SK-N-SH (cell line): ENCODE measurements at regions not wholly inside any gene's neighbourhood (a gene's known extent, or its start where the extent isn't known, plus 50 kb on each side); places are given as distances from the start of the nearest gene placed in this dataset.

Experiments used
- CTCF ChIA-PET: fragments of 300-600, 350-600 bp; formaldehyde crosslinking; extraction: SDS; loops from one replicate; lab custom pipeline; 2021; lab: Yijun Ruan, JAX
- POLR2A ChIA-PET: fragments of 350-600 bp; sonication (Branson Sonifier 250); formaldehyde crosslinking; extraction: SDS; loops from one replicate; lab custom pipeline; 2020; ENCODE audit warnings: antibody characterized with exemption, inconsistent platforms; lab: Yijun Ruan, JAX
- DNase-seq: peaks from one replicate; pipeline ENCODE4 v3.0.0; 2012
- H2AFZ ChIP-seq: fragments of 200-600 bp; sonication (generic); 2 replicates; pipeline ENCODE4 v1.8.1; 2016; ENCODE audit warnings: antibody characterized with exemption, mild to moderate bottlenecking, low read depth
- H3F3A ChIP-seq: fragments of 200-600 bp; sonication (generic); replicated peaks from 2 replicates; pipeline ENCODE3; 2016; ENCODE audit warnings: antibody characterized with exemption, mild to moderate bottlenecking; ENCODE audit not compliant: insufficient read depth
- H3K27ac ChIP-seq, 2 experiments: fragments of 200-500 bp in 1 of 2; fragments of 200-600 bp in 1 of 2; sonication (Bioruptor generic) in 1 of 2; sonication (generic), shearing (Covaris generic) in 1 of 2; 2 replicates each; pipeline versions ENCODE4 v1.5.1 to v1.6.1; 2014 to 2016; ENCODE audit warnings: low read depth in 2 of 2, inconsistent platforms in 1 of 2, low read length in 1 of 2, mild to moderate bottlenecking in 1 of 2, mixed read lengths in 1 of 2
- H3K27me3 ChIP-seq: fragments of 200-600 bp; sonication (generic), shearing (Covaris generic); 2 replicates; pipeline ENCODE4 v1.6.1; 2016; ENCODE audit warnings: mixed run types; ENCODE audit not compliant: insufficient read depth
- H3K36me3 ChIP-seq, 2 experiments: fragments of 200-500 bp in 1 of 2; fragments of 200-600 bp in 1 of 2; sonication (Bioruptor generic) in 1 of 2; sonication (generic) in 1 of 2; replicated peaks in 1 of 2; 2 replicates each; pipeline versions ENCODE3 to v1.5.1; 2014 to 2016; ENCODE audit warnings: low read length in 1 of 2, mild to moderate bottlenecking in 1 of 2; ENCODE audit not compliant: insufficient read depth in 2 of 2, control insufficient read depth in 1 of 2
- H3K4me1 ChIP-seq, 2 experiments: fragments of 200-500 bp in 1 of 2; fragments of 200-600 bp in 1 of 2; sonication (Bioruptor generic) in 1 of 2; sonication (generic), shearing (Covaris generic) in 1 of 2; 2 replicates each; pipeline versions ENCODE4 v1.5.1 to v1.6.1; 2014 to 2016; ENCODE audit warnings: low read depth in 1 of 2, low read length in 1 of 2, mixed run types in 1 of 2; ENCODE audit not compliant: insufficient read depth in 2 of 2, control insufficient read depth in 1 of 2
- H3K4me2 ChIP-seq: fragments of 200-600 bp; sonication (generic), shearing (Covaris generic); 2 replicates; pipeline ENCODE4 v1.6.1; 2017; ENCODE audit warnings: mixed run types
- H3K4me3 ChIP-seq, 2 experiments: fragments of 200-500 bp in 1 of 2; fragments of 200-600 bp in 1 of 2; sonication (Bioruptor generic) in 1 of 2; sonication (generic), shearing (Covaris generic) in 1 of 2; 2 replicates each; pipeline versions ENCODE4 v1.5.1 to v1.8.1; 2014 to 2016; ENCODE audit warnings: low read depth in 2 of 2, inconsistent platforms in 1 of 2, low read length in 1 of 2, mild to moderate bottlenecking in 1 of 2, mixed read lengths in 1 of 2, moderate library complexity in 1 of 2
- H3K79me2 ChIP-seq: fragments of 200-600 bp; sonication (generic); 2 replicates; pipeline ENCODE4 v1.8.1; 2017; ENCODE audit warnings: mild to moderate bottlenecking; ENCODE audit not compliant: insufficient read depth
- H3K9ac ChIP-seq: fragments of 200-600 bp; sonication (generic); 2 replicates; pipeline ENCODE4 v1.6.1; 2017; ENCODE audit warnings: mixed run types
- H3K9me2 ChIP-seq: fragments of 200-600 bp; sonication (generic); 2 replicates; pipeline ENCODE4 v1.6.1; 2017; ENCODE audit warnings: mixed run types
- H3K9me3 ChIP-seq: fragments of 200-600 bp; sonication (generic); 2 replicates; pipeline ENCODE4 v1.6.1; 2017; ENCODE audit warnings: mixed run types, mild to moderate bottlenecking, moderate library complexity
- H4K20me1 ChIP-seq: fragments of 200-600 bp; sonication (generic); 2 replicates; pipeline ENCODE4 v1.6.1; 2017; ENCODE audit warnings: mild to moderate bottlenecking, mixed run types; ENCODE audit not compliant: insufficient read depth
- CHD2 ChIP-seq: fragments of 150-350 bp; IDR thresholded peaks from 2 replicates; pipeline ENCODE4 v1.6.1; 2018; ENCODE audit warnings: low read length; ENCODE audit not compliant: partially characterized antibody
- EZH2phosphoT487 ChIP-seq: fragments of 200-600 bp; sonication (generic); IDR thresholded peaks from 2 replicates; pipeline ENCODE4 v1.6.1; 2017; ENCODE audit warnings: low read depth, mixed run types, mild to moderate bottlenecking, antibody characterized with exemption, moderate library complexity, borderline replicate concordance
- FOSL2 ChIP-seq: IDR thresholded peaks from 2 replicates; pipeline ENCODE4 v1.4.0; 2012; ENCODE audit warnings: low read depth, mild to moderate bottlenecking, moderate library complexity, borderline replicate concordance
- FOXJ3 ChIP-seq: sonication (generic); formaldehyde crosslinking; IDR thresholded peaks from 2 replicates; pipeline ENCODE4 v1.5.1; 2020; ENCODE audit warnings: mild to moderate bottlenecking, missing genetic modification reagents
- FOXM1 ChIP-seq: IDR thresholded peaks from 2 replicates; pipeline ENCODE4 v1.4.0; 2012; ENCODE audit warnings: low read depth, mild to moderate bottlenecking
- NFIC ChIP-seq: IDR thresholded peaks from 2 replicates; pipeline ENCODE4 v1.4.0; 2012; ENCODE audit warnings: borderline replicate concordance
- NRF1 ChIP-seq: IDR thresholded peaks from 2 replicates; pipeline ENCODE4 v1.6.1; 2012; ENCODE audit warnings: low read depth, mild to moderate bottlenecking, low read length
- RCOR1 ChIP-seq: fragments of 150-350 bp; IDR thresholded peaks from 2 replicates; pipeline ENCODE4 v1.6.1; 2017; ENCODE audit warnings: antibody characterized with exemption, low read length
- RFX5 ChIP-seq: IDR thresholded peaks from 2 replicates; pipeline ENCODE4 v1.6.1; 2012; ENCODE audit warnings: mild to moderate bottlenecking, improper control_type of control experiment, low read length
- SIN3A ChIP-seq: IDR thresholded peaks from 2 replicates; pipeline ENCODE4 v1.6.1; 2012; ENCODE audit warnings: low read depth, mild to moderate bottlenecking, low read length, moderate library complexity, borderline replicate concordance
- SMC3 ChIP-seq: IDR thresholded peaks from 2 replicates; pipeline ENCODE4 v1.6.1; 2012; ENCODE audit warnings: low read depth, low read length, improper control_type of control experiment
- YY1 ChIP-seq: IDR thresholded peaks from 2 replicates; pipeline ENCODE4 v1.4.0; 2012; ENCODE audit warnings: low read depth, mild to moderate bottlenecking
- WGBS: methylation state at CpG from one replicate; pipeline ENCODE4 v1.1.6; 2017; ENCODE audit warnings: low lambda C conversion rate; 5-methylcytosine and 5-hydroxymethylcytosine counted together
- TF ChIP-seq, protein P1 (sequence below): fragments of 200-600 bp; sonication (generic); IDR thresholded peaks from 2 replicates; pipeline ENCODE4 v1.6.1; 2017; ENCODE audit warnings: antibody characterized with exemption, mild to moderate bottlenecking, moderate library complexity
- TF ChIP-seq, protein P2 (sequence below): IDR thresholded peaks from 2 replicates; pipeline ENCODE4 v1.4.0; 2012; ENCODE audit warnings: low read depth
- TF ChIP-seq, protein P3 (sequence below): IDR thresholded peaks from 2 replicates; pipeline ENCODE4 v1.4.0; 2012; ENCODE audit warnings: low read depth, borderline replicate concordance
- TF ChIP-seq, protein P4 (sequence below): fragments of 150-350 bp; IDR thresholded peaks from 2 replicates; pipeline ENCODE4 v1.6.1; 2016; ENCODE audit warnings: mild to moderate bottlenecking, low read depth, low read length

DNA sequence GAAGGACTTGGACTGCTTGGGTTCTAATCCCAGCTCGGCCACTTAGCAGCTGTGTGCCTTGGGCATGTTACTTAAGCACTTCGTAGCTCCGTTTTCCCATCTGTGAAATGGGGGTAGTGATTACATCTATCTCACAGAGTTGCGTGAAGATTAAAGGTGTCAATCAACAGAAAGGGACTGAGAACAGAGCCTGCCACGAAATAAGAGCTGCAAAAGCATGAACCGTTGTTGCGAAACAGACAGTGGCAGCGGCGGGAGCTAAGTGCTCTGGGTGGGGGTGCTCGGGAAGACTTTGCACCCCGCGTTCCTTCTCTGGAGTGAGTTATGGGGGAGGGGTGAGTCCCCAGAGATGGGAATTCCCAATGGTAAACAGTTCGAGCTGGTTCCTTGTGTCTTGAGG, 79.6 kb upstream of the LHX1 start:
- POLR2A ChIA-PET = no interaction called here
- no peak overlapping the region for H2AFZ ChIP-seq
- H3K9ac ChIP-seq = no peak overlapping the region
- no peak overlapping the region for H3K4me2 ChIP-seq
- no peaks in the 10 kb centered on the region for H3K27me3 ChIP-seq
- no peak for TF ChIP-seq NRF1
- TF ChIP-seq, all 33 proteins: peak for 0
- Histone ChIP-seq H3K9me3 (no peaks in the 10 kb centered on the region), H3K36me3 (no peaks in the 10 kb centered on the region), H3K9me2 (no peaks in the 10 kb centered on the region), H4K20me1 (no peaks in the 10 kb centered on the region), H3K79me2 (no peaks in the 10 kb centered on the region), H3K27ac (peak overlapping the region in 1 of 2 experiments; percentile 62; a peak in 1 of 4 replicates), H3F3A (peaks cover 6% of the 10 kb centered on the region), H3K4me3 (no peak overlapping the region), H3K4me1 (peaks cover 0 to 11% of the 10 kb centered on the region in 2 experiments; a peak in 1 of 4 replicates)
- CTCF ChIA-PET = interaction anchor here (1.1 to 1.5 kb wide), 5 partner anchors 8 to 229 kb away, joined by 3 to 5 read pairs (median 4); no protein-coding TSS in a partner anchor
- WGBS = 84% methylated on average over 12 of the region's 13 CpGs
- DNase-seq = no peak

DNA sequence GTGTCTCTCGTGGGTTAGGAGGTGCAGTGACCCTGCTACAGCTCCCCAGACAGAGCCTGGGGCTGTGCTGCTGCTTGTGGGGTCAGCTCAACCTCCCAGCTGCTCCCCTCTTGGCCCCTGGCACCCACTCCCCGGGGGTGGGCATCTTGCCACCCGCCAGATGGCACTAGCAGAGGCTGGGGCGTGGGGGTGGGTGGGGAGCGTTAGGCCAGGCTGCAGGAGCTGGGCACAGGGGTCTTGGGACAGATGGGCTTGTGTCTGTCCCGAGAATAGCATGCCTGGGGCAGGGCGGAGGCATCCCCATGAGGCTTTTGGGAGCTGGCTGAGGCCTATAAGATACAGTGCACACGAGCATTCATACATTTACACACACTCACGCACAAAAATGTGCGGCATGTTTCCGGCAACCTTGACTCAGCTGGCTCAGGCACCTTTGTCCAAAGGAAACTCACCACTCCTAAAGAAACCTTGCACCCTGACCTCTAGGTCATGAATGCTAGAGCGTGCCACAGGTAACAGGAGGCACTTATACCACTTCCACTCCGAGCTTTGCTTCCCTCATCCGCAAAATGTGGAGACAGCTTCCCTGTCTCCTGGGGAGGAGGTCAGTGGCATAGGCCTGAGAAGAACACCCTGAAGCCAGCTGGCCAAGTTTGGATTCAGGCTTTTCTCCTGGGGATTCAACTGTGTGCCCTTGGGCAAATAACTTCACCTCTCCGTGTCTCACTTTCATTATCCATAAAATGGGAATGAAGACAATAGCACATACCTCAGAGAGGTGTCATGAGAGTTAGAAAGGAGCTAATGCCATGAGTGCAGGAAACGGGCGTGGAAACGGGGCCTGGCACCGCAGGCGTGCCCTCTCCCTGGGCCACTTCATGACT, 78.9 kb upstream of the LHX1 start:
- Histone ChIP-seq H3K36me3 (no peaks in the 10 kb centered on the region), H2AFZ (no peak overlapping the region), H3K9me3 (no peaks in the 10 kb centered on the region), H3K79me2 (no peaks in the 10 kb centered on the region), H3K9ac (no peak overlapping the region), H3K4me2 (no peak overlapping the region), H3K27me3 (no peaks in the 10 kb centered on the region), H3K9me2 (no peaks in the 10 kb centered on the region), H3F3A (peaks cover 2% of the 10 kb centered on the region), H3K27ac (no peak overlapping the region), H3K4me1 (peaks cover 0 to 11% of the 10 kb centered on the region in 2 experiments; a peak in 1 of 4 replicates), H3K4me3 (no peak overlapping the region), H4K20me1 (no peaks in the 10 kb centered on the region)
- ChIA-PET CTCF (interaction anchor here (1.1 to 2.1 kb wide), 5 partner anchors 7 to 233 kb away, joined by 3 to 5 read pairs (median 4); no protein-coding TSS in a partner anchor), POLR2A (no interaction called here)
- no peak for DNase-seq
- no peak for TF ChIP-seq NRF1
- no peak for TF ChIP-seq RCOR1
- TF ChIP-seq FOSL2 = no peak
- TF ChIP-seq, protein P1, sequence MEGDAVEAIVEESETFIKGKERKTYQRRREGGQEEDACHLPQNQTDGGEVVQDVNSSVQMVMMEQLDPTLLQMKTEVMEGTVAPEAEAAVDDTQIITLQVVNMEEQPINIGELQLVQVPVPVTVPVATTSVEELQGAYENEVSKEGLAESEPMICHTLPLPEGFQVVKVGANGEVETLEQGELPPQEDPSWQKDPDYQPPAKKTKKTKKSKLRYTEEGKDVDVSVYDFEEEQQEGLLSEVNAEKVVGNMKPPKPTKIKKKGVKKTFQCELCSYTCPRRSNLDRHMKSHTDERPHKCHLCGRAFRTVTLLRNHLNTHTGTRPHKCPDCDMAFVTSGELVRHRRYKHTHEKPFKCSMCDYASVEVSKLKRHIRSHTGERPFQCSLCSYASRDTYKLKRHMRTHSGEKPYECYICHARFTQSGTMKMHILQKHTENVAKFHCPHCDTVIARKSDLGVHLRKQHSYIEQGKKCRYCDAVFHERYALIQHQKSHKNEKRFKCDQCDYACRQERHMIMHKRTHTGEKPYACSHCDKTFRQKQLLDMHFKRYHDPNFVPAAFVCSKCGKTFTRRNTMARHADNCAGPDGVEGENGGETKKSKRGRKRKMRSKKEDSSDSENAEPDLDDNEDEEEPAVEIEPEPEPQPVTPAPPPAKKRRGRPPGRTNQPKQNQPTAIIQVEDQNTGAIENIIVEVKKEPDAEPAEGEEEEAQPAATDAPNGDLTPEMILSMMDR = no peak
- TF ChIP-seq FOXM1 = no peak
- TF ChIP-seq SMC3 = no peak
- TF ChIP-seq FOXJ3 = no peak
- no peak for TF ChIP-seq NFIC
- 71% methylated on average over 12 of the region's 20 CpGs for WGBS

DNA sequence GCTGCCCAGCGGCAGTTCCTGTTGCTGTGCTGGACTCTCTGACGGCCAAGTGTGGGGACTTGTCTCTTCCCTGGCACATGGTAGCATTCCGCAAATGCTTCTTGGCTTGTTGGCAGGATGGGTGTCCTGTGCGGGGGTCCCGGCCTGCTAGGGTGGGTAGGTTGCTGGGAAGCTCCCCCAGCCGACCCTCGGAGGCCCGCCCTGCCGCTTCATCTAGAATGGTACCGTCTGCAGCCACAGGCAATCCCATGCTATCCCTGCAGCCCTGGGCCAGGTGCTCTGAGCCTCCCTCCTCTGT, 78.3 kb upstream of the LHX1 start:
- peaks cover 0 to 11% of the 10 kb centered on the region in 2 experiments; a peak in 1 of 4 replicates for H3K4me1 ChIP-seq
- 68% methylated on average over 4 of the region's 10 CpGs for WGBS
- H3K4me2 ChIP-seq = no peak overlapping the region
- no peaks in the 10 kb centered on the region for H3K27me3 ChIP-seq
- ChIA-PET CTCF (interaction anchor here (2.1 kb wide), 1 partner anchor 233 kb away, joined by 4 read pairs; no protein-coding TSS in a partner anchor), POLR2A (no interaction called here)
- H3F3A ChIP-seq = no peaks in the 10 kb centered on the region
- H3K36me3 ChIP-seq = no peaks in the 10 kb centered on the region
- H2AFZ ChIP-seq = no peak overlapping the region
- H3K4me3 ChIP-seq = no peak overlapping the region
- no peaks in the 10 kb centered on the region for H3K9me2 ChIP-seq
- H3K9me3 ChIP-seq = no peaks in the 10 kb centered on the region
- DNase-seq = no peak
- H3K9ac ChIP-seq = no peak overlapping the region
- no peaks in the 10 kb centered on the region for H3K79me2 ChIP-seq
- no peaks in the 10 kb centered on the region for H4K20me1 ChIP-seq
- no peak overlapping the region for H3K27ac ChIP-seq
- TF ChIP-seq FOXM1 (no peak), RFX5 (no peak), EZH2phosphoT487 (no peak), YY1 (no peak), SIN3A (no peak), CHD2 (no peak)
- TF ChIP-seq, protein P2, sequence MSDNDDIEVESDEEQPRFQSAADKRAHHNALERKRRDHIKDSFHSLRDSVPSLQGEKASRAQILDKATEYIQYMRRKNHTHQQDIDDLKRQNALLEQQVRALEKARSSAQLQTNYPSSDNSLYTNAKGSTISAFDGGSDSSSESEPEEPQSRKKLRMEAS = no peak
- TF ChIP-seq, protein P3, sequence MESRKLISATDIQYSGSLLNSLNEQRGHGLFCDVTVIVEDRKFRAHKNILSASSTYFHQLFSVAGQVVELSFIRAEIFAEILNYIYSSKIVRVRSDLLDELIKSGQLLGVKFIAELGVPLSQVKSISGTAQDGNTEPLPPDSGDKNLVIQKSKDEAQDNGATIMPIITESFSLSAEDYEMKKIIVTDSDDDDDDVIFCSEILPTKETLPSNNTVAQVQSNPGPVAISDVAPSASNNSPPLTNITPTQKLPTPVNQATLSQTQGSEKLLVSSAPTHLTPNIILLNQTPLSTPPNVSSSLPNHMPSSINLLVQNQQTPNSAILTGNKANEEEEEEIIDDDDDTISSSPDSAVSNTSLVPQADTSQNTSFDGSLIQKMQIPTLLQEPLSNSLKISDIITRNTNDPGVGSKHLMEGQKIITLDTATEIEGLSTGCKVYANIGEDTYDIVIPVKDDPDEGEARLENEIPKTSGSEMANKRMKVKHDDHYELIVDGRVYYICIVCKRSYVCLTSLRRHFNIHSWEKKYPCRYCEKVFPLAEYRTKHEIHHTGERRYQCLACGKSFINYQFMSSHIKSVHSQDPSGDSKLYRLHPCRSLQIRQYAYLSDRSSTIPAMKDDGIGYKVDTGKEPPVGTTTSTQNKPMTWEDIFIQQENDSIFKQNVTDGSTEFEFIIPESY = no peak
- TF ChIP-seq, protein P4, sequence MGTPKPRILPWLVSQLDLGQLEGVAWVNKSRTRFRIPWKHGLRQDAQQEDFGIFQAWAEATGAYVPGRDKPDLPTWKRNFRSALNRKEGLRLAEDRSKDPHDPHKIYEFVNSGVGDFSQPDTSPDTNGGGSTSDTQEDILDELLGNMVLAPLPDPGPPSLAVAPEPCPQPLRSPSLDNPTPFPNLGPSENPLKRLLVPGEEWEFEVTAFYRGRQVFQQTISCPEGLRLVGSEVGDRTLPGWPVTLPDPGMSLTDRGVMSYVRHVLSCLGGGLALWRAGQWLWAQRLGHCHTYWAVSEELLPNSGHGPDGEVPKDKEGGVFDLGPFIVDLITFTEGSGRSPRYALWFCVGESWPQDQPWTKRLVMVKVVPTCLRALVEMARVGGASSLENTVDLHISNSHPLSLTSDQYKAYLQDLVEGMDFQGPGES = no peak
